ENCODE measurements at regions not wholly inside any gene's neighbourhood (a gene's known extent, or its start where the extent isn't known, plus 50 kb on each side); places are given as distances from the start of the nearest gene placed in this dataset.
"Not testable (repeated sequence)": the region's sequence is repeated elsewhere in the genome, so short reads cannot be mapped to it uniquely, and the experiment has no call there.

- TF ChIP-seq GMEB1 (CRISPR knock-in tag; IDR thresholded peaks at IDR 0.05; ENCODE audit: borderline replicate concordance) (peak; percentile 46; the same call in 1 of the 2 replicates), ZNF431 (CRISPR knock-in tag; IDR thresholded peaks at IDR 0.05; ENCODE audit: borderline replicate concordance, low read depth) (0 out of 2 replicates have a peak, but pooled peaks have one; percentile 27), ZNF501 (CRISPR knock-in tag; IDR thresholded peaks at IDR 0.05) (peak; percentile 47; the same call in 1 of the 2 replicates), HOXA3 (CRISPR knock-in tag; IDR thresholded peaks at IDR 0.05) (peak; percentile 83; the same call in 1 of the 2 replicates), POLR2AphosphoS2 (IDR thresholded peaks at IDR 0.05; ENCODE audit: low read depth, low read length) (0 out of 2 replicates have a peak, but pooled peaks have one; percentile 62), ATF4 (CRISPR knock-in tag; IDR thresholded peaks at IDR 0.05) (peak in 1 of 2 experiments; percentile 74; a peak in 1 of 4 replicates), ZNF562 (CRISPR knock-in tag; IDR thresholded peaks at IDR 0.05; ENCODE audit: borderline replicate concordance) (0 out of 2 replicates have a peak, but pooled peaks have one; percentile 13), YY1 (IDR thresholded peaks at IDR 0.05; ENCODE audit: insufficient read depth, insufficient replicate concordance, low read depth, low read length) (peak; percentile 23), FOXA1 (CRISPR knock-in tag; IDR thresholded peaks at IDR 0.05) (0 out of 2 replicates have a peak, but pooled peaks have one; percentile 4), ZNF264 (CRISPR knock-in tag; IDR thresholded peaks at IDR 0.05) (peak; percentile 43; the same call in 1 of the 2 replicates), ZFX (CRISPR knock-in tag; IDR thresholded peaks at IDR 0.05; ENCODE audit: low read depth) (peak; percentile 23; the same call in 1 of the 2 replicates), MAFF (IDR thresholded peaks at IDR 0.05; ENCODE audit: low read depth, low read length) (peak; percentile 56; the same call in 1 of the 2 replicates), THAP11 (CRISPR knock-in tag; IDR thresholded peaks at IDR 0.05) (peak; percentile 64), MYC (CRISPR knock-in tag; IDR thresholded peaks at IDR 0.05; ENCODE audit: borderline replicate concordance) (peak; percentile 20; the same call in 1 of the 2 replicates), KMT2B (CRISPR knock-in tag; IDR thresholded peaks at IDR 0.05) (0 out of 2 replicates have a peak, but pooled peaks have one; percentile 26), DR1 (CRISPR knock-in tag; IDR thresholded peaks at IDR 0.05) (peak; percentile 67; the same call in 1 of the 2 replicates), THAP9 (CRISPR knock-in tag; IDR thresholded peaks at IDR 0.05; ENCODE audit: borderline replicate concordance) (peak; percentile 56; the same call in 1 of the 2 replicates), GABPB1 (CRISPR knock-in tag; IDR thresholded peaks at IDR 0.05) (peak; percentile 91), FOXK1 (CRISPR knock-in tag; IDR thresholded peaks at IDR 0.05; ENCODE audit: borderline replicate concordance, low read depth) (peak; percentile 31; the same call in 1 of the 2 replicates), MIER3 (CRISPR knock-in tag; IDR thresholded peaks at IDR 0.05; ENCODE audit: borderline replicate concordance) (peak; percentile 42; the same call in 1 of the 2 replicates)
- TF ChIP-seq FOXA1 (IDR thresholded peaks at IDR 0.05): not testable (repeated sequence)
Measured at GRCh38 chr1:149636286-149637122, 52.9 kb downstream of the PPIAL4C start (continued).

Measured in HepG2 (cell line).